ENCODE measurements at regions not wholly inside any gene's neighbourhood (a gene's known extent, or its start where the extent isn't known, plus 50 kb on each side); places are given as distances from the start of the nearest gene placed in this dataset.

- TF ChIP-seq CTCF (IDR thresholded peaks at IDR 0.05) = no peak
- no peak for TF ChIP-seq POLR2A (IDR thresholded peaks at IDR 0.05)
- TF ChIP-seq POLR2AphosphoS5 (IDR thresholded peaks at IDR 0.05; ENCODE audit: insufficient read depth in 1 of 2, low read depth in 1 of 2) = no peak
These were observed 276.0 kb downstream of the SOX2 start for GRCh38 chr3:181987736-181988135.

Data from vagina (tissue), 2 donors.